MM.1S (cell line): ENCODE measurements at regions not wholly inside any gene's neighbourhood (a gene's known extent, or its start where the extent isn't known, plus 50 kb on each side); places are given as distances from the start of the nearest gene placed in this dataset.

Source experiments
- DNase-seq: peaks from one replicate; pipeline ENCODE4 v3.0.0-alpha.2; 2015
- H2AFZ ChIP-seq: fragments of 300-600 bp; sonication (generic); 2 replicates; pipeline ENCODE4 v1.6.0; 2016; ENCODE audit warnings: antibody characterized with exemption, low read length
- H3F3A ChIP-seq: fragments of 300-600 bp; sonication (generic); 2 replicates; pipeline ENCODE4 v1.6.1; 2016; ENCODE audit warnings: mild to moderate bottlenecking, antibody characterized with exemption, low read length, moderate library complexity, mixed read lengths; ENCODE audit not compliant: insufficient read depth
- H3K27ac ChIP-seq: fragments of 300-600 bp; sonication (generic); 2 replicates; pipeline ENCODE4 v1.5.1; 2016; ENCODE audit warnings: mild to moderate bottlenecking, low read length
- H3K27me3 ChIP-seq: fragments of 300-600 bp; sonication (generic); replicated peaks from 2 replicates; pipeline ENCODE4 v1.6.0; 2016; ENCODE audit warnings: low read length; ENCODE audit not compliant: insufficient read depth
- H3K36me3 ChIP-seq: fragments of 300-600 bp; sonication (generic); replicated peaks from 2 replicates; pipeline ENCODE4 v1.6.1; 2016; ENCODE audit warnings: mild to moderate bottlenecking, low read length, mixed read lengths; ENCODE audit not compliant: insufficient read depth
- H3K4me1 ChIP-seq: fragments of 300-600 bp; sonication (generic); 2 replicates; pipeline ENCODE4 v1.6.1; 2016; ENCODE audit warnings: low read length, mixed read lengths
- H3K4me2 ChIP-seq: fragments of 300-600 bp; sonication (generic); 2 replicates; pipeline ENCODE4 v1.6.0; 2016; ENCODE audit warnings: low read depth, low read length
- H3K4me3 ChIP-seq: fragments of 300-600 bp; sonication (generic); 2 replicates; pipeline ENCODE4 v1.5.1; 2016; ENCODE audit warnings: low read length, mixed read lengths
- H3K79me2 ChIP-seq: fragments of 300-600 bp; sonication (generic); 2 replicates; pipeline ENCODE4 v1.6.1; 2016; ENCODE audit warnings: mixed run types, low read length, mixed read lengths
- H3K9ac ChIP-seq: fragments of 300-600 bp; sonication (generic); 2 replicates; pipeline ENCODE4 v1.6.1; 2016; ENCODE audit warnings: low read length, mixed read lengths
- H3K9me2 ChIP-seq: fragments of 300-600 bp; sonication (generic); replicated peaks from 2 replicates; pipeline ENCODE4 v1.6.1; 2016; ENCODE audit warnings: mild to moderate bottlenecking, low read length, mixed read lengths; ENCODE audit not compliant: insufficient read depth
- H3K9me3 ChIP-seq: fragments of 300-600 bp; sonication (generic); replicated peaks from 2 replicates; pipeline ENCODE4 v1.6.1; 2016; ENCODE audit warnings: mild to moderate bottlenecking, low read length, mixed read lengths; ENCODE audit not compliant: insufficient read depth
- H4K20me1 ChIP-seq: fragments of 300-600 bp; sonication (generic); 2 replicates; pipeline ENCODE4 v1.6.1; 2016; ENCODE audit warnings: mild to moderate bottlenecking, low read length, moderate library complexity, mixed read lengths; ENCODE audit not compliant: insufficient read depth
- EZH2 ChIP-seq: fragments of 300-600 bp; sonication (generic); optimal IDR thresholded peaks from 2 replicates; pipeline ENCODE3; 2017; ENCODE audit warnings: low read depth, mild to moderate bottlenecking, antibody characterized with exemption, low read length, mixed read lengths
- EZH2phosphoT487 ChIP-seq: fragments of 300-600 bp; sonication (generic); IDR thresholded peaks from 2 replicates; pipeline ENCODE4 v1.6.1; 2018; ENCODE audit warnings: antibody characterized with exemption, low read length
- TF ChIP-seq, protein P1 (sequence below): fragments of 300-600 bp; sonication (generic); IDR thresholded peaks from 2 replicates; pipeline ENCODE4 v1.5.1; 2016; ENCODE audit warnings: antibody characterized with exemption, low read length, mixed read lengths

DNA sequence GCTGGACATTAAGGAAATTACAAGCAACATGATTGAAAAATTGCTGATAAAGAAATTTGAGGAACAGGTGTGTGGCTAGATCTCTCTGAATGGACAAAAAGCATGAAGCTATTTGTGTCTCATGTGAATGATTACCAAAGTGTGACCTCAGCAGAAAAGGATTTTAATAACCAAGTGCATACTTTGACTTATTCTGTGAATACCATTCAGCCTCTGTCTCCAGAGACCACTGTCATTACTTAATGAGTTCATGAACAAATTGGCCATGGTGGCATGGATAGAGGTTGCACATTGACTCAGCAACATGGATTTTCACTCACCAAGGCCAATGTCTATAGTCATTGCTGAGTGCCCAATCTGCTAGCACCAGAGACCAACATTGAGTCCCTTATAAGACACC is 874.6 kb upstream of the POT1 start:
- Histone ChIP-seq H3K27me3 (no peaks in the 10 kb centered on the region), H3K27ac (no peak overlapping the region), H3K36me3 (no peaks in the 10 kb centered on the region), H3K9me3 (no peaks in the 10 kb centered on the region), H3K4me1 (no peaks in the 10 kb centered on the region), H3K4me2 (no peak overlapping the region), H2AFZ (no peak overlapping the region), H3F3A (no peaks in the 10 kb centered on the region), H3K79me2 (no peaks in the 10 kb centered on the region), H3K9me2 (no peaks in the 10 kb centered on the region), H3K9ac (no peak overlapping the region), H3K4me3 (no peak overlapping the region), H4K20me1 (no peaks in the 10 kb centered on the region)
- no peak for DNase-seq
- TF ChIP-seq, protein P1, sequence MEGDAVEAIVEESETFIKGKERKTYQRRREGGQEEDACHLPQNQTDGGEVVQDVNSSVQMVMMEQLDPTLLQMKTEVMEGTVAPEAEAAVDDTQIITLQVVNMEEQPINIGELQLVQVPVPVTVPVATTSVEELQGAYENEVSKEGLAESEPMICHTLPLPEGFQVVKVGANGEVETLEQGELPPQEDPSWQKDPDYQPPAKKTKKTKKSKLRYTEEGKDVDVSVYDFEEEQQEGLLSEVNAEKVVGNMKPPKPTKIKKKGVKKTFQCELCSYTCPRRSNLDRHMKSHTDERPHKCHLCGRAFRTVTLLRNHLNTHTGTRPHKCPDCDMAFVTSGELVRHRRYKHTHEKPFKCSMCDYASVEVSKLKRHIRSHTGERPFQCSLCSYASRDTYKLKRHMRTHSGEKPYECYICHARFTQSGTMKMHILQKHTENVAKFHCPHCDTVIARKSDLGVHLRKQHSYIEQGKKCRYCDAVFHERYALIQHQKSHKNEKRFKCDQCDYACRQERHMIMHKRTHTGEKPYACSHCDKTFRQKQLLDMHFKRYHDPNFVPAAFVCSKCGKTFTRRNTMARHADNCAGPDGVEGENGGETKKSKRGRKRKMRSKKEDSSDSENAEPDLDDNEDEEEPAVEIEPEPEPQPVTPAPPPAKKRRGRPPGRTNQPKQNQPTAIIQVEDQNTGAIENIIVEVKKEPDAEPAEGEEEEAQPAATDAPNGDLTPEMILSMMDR = no peak
- TF ChIP-seq EZH2 (no peak), EZH2phosphoT487 (no peak)

DNA sequence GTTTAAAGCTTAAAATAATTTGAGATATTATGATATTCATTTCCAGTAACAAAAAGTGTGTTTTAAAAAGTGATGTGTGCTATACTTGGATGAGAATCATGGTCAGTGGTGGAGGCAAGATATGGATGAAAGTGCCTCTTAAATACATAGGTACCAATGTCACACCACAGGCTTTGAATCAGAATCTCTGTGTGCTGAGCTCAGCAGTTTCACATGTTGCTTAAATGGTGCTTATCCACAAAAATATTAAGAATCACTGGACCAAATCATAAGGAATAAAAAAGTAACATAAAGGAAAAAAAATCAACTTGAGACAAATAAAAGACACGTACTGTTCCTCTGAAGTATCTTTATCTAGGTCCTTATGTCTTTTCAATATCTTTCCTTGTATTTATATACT is 850.5 kb upstream of the POT1 start:
- H4K20me1 ChIP-seq = no peaks in the 10 kb centered on the region
- no peak overlapping the region for H3K27ac ChIP-seq
- no peaks in the 10 kb centered on the region for H3K27me3 ChIP-seq
- no peak overlapping the region for H3K9ac ChIP-seq
- no peak overlapping the region for H3K4me3 ChIP-seq
- no peak overlapping the region for H3K4me2 ChIP-seq
- H3K9me2 ChIP-seq = no peaks in the 10 kb centered on the region
- no peaks in the 10 kb centered on the region for H3K79me2 ChIP-seq
- no peak overlapping the region for H2AFZ ChIP-seq
- H3K36me3 ChIP-seq = no peaks in the 10 kb centered on the region
- TF ChIP-seq, protein P1 = no peak
- TF ChIP-seq EZH2phosphoT487 (no peak), EZH2 (no peak)
- H3K4me1 ChIP-seq = no peaks in the 10 kb centered on the region
- H3F3A ChIP-seq = no peaks in the 10 kb centered on the region
- peak; percentile 25 for DNase-seq
- H3K9me3 ChIP-seq = no peaks in the 10 kb centered on the region

DNA sequence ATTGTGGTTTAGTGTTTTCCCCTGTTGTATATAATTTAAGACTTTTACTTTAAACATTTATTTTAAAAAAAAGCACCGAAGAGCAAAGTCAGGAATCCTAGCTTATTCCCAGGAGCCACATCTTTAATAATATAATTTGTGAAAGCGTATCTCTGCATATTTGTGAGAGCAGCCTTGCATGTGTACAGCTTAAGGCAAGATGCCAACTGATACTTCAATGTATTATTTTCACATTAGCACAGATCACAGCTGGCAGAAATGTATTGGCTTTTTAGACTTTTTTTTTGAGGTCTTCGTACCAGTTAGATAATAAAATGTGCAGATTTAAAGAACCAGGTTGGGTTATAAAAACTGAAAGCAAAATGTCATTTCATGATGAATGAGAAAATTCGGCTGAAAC is 845.7 kb upstream of the POT1 start:
- DNase-seq = no peak
- Histone ChIP-seq H4K20me1 (no peaks in the 10 kb centered on the region), H3K4me2 (no peak overlapping the region), H3K27me3 (no peaks in the 10 kb centered on the region), H3K79me2 (no peaks in the 10 kb centered on the region), H3K27ac (no peak overlapping the region), H2AFZ (no peak overlapping the region), H3F3A (no peaks in the 10 kb centered on the region), H3K36me3 (no peaks in the 10 kb centered on the region), H3K9me2 (no peaks in the 10 kb centered on the region), H3K9ac (no peak overlapping the region), H3K4me1 (no peaks in the 10 kb centered on the region), H3K9me3 (no peaks in the 10 kb centered on the region), H3K4me3 (no peak overlapping the region)
- TF ChIP-seq, protein P1 = no peak
- TF ChIP-seq EZH2 = no peak
- TF ChIP-seq EZH2phosphoT487 = no peak
